Natural killer cell (primary cell): ENCODE measurements at regions not wholly inside any gene's neighbourhood (a gene's known extent, or its start where the extent isn't known, plus 50 kb on each side); places are given as distances from the start of the nearest gene placed in this dataset.

Experiments used
- ATAC-seq, 3 donors: fragments of 150-1000 bp in 2 of 3; fragments of 200-7000 bp in 1 of 3; cut with Tn5 transposase; 1 replicate in 1 of 3; 2 replicates in 2 of 3; pipeline ENCODE4 v1.10.0; 2021; ENCODE audit warnings: mild to moderate bottlenecking in 2 of 3, moderate library complexity in 2 of 3
- DNase-seq, 2 donors: peaks; one replicate each; pipeline versions ENCODE4 v3.0.0 to v3.0.0-alpha.2; 2013 to 2021; ENCODE audit warnings: mixed read lengths in 1 of 2
- H3K27ac ChIP-seq: one replicate; pipeline ENCODE4 v1.5.1; 2013; ENCODE audit warnings: mild to moderate bottlenecking, low read length
- H3K27me3 ChIP-seq: one replicate; pipeline ENCODE4 v1.6.1; 2013; ENCODE audit warnings: low read length; ENCODE audit not compliant: control insufficient read depth, insufficient read depth
- H3K36me3 ChIP-seq: one replicate; pipeline ENCODE4 v1.6.1; 2013; ENCODE audit warnings: low read length; ENCODE audit not compliant: control insufficient read depth, insufficient read depth
- H3K4me1 ChIP-seq: one replicate; pipeline ENCODE4 v1.6.1; 2013; ENCODE audit warnings: low read length; ENCODE audit not compliant: control insufficient read depth, insufficient read depth
- H3K4me3 ChIP-seq: one replicate; pipeline ENCODE4 v1.5.1; 2013; ENCODE audit warnings: low read length
- H3K9me3 ChIP-seq: one replicate; pipeline ENCODE4 v1.6.1; 2013; ENCODE audit warnings: low read length; ENCODE audit not compliant: control insufficient read depth, insufficient read depth
- H3K27ac Mint-ChIP-seq, 2 donors: one replicate each; pipeline ENCODE4 v1.8.0; 2022; ENCODE audit warnings: mild to moderate bottlenecking in 2 of 2, mixed read lengths in 2 of 2, moderate library complexity in 1 of 2
- H3K27me3 Mint-ChIP-seq, 2 donors: one replicate each; pipeline ENCODE4 v1.8.0; 2022; ENCODE audit warnings: low read depth in 2 of 2, mixed read lengths in 2 of 2
- H3K36me3 Mint-ChIP-seq: one replicate; pipeline ENCODE4 v1.8.0; 2022; ENCODE audit warnings: mixed read lengths
- H3K4me1 Mint-ChIP-seq, 2 donors: one replicate each; pipeline ENCODE4 v1.8.0; 2022; ENCODE audit warnings: mixed read lengths in 2 of 2
- H3K4me3 Mint-ChIP-seq: one replicate; pipeline ENCODE4 v1.8.0; 2022; ENCODE audit warnings: mild to moderate bottlenecking, moderate library complexity, mixed read lengths
- H3K9me3 Mint-ChIP-seq, 2 donors: one replicate each; pipeline ENCODE4 v1.8.0; 2022; ENCODE audit warnings: mixed read lengths in 2 of 2
- whole genome bisulfite sequencing: methylation state at CpG from one replicate; pipeline ENCODE4 v1.1.7; 2013; ENCODE audit warnings: missing lambda C conversion rate; ENCODE audit not compliant: insufficient coverage; 5-methylcytosine and 5-hydroxymethylcytosine counted together
- intact Hi-C: fragments of 100-400 bp; cut with micrococcal nuclease; formaldehyde crosslinking; loops from one replicate; pipeline ENCODE4 v1.14.2; 2022
- TF ChIP-seq, protein P1 (sequence below): fragments of 200-600 bp; IDR thresholded peaks from one replicate; pipeline ENCODE4 v1.8.0; 2022; ENCODE audit warnings: antibody characterized with exemption

DNA sequence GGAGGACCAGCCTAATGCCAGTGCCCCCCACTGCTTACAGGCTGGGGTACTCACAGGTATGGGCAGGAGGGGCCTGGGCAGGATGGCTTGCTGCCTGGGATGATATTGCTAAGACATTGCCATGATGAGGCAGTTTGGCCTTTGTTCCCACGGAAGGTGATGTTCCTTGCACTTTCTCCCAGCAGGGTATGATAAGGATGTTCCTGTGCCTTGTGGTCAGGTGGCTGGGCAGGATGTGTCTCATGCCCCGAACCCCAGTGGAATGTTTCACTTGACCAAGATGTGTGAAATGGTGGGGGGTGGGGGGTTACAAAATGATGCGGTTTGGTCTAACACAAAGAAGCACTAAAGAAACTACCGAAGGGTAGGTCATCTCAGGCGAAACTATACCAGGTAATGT lies 337.8 kb upstream of the ZFHX3 start:
- no peak overlapping the region for H3K27ac Mint-ChIP-seq
- DNase-seq (no peak), ATAC-seq (no peak)
- no peaks in the 10 kb centered on the region for H3K36me3 ChIP-seq
- H3K27ac ChIP-seq = no peak overlapping the region
- H3K4me1 ChIP-seq = no peaks in the 10 kb centered on the region
- TF ChIP-seq, protein P1, sequence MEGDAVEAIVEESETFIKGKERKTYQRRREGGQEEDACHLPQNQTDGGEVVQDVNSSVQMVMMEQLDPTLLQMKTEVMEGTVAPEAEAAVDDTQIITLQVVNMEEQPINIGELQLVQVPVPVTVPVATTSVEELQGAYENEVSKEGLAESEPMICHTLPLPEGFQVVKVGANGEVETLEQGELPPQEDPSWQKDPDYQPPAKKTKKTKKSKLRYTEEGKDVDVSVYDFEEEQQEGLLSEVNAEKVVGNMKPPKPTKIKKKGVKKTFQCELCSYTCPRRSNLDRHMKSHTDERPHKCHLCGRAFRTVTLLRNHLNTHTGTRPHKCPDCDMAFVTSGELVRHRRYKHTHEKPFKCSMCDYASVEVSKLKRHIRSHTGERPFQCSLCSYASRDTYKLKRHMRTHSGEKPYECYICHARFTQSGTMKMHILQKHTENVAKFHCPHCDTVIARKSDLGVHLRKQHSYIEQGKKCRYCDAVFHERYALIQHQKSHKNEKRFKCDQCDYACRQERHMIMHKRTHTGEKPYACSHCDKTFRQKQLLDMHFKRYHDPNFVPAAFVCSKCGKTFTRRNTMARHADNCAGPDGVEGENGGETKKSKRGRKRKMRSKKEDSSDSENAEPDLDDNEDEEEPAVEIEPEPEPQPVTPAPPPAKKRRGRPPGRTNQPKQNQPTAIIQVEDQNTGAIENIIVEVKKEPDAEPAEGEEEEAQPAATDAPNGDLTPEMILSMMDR = no peak
- no peaks in the 10 kb centered on the region for H3K27me3 ChIP-seq
- H3K36me3 Mint-ChIP-seq = no peaks in the 10 kb centered on the region
- no peaks in the 10 kb centered on the region for H3K4me1 Mint-ChIP-seq
- no peak overlapping the region for H3K4me3 ChIP-seq
- no peaks in the 10 kb centered on the region for H3K9me3 ChIP-seq
- intact Hi-C loops = no loop called here
- WGBS = 91% methylated on average over 5 of the region's 5 CpGs
- no peak overlapping the region for H3K4me3 Mint-ChIP-seq
- H3K9me3 Mint-ChIP-seq = no peaks in the 10 kb centered on the region
- H3K27me3 Mint-ChIP-seq = no peaks in the 10 kb centered on the region

DNA sequence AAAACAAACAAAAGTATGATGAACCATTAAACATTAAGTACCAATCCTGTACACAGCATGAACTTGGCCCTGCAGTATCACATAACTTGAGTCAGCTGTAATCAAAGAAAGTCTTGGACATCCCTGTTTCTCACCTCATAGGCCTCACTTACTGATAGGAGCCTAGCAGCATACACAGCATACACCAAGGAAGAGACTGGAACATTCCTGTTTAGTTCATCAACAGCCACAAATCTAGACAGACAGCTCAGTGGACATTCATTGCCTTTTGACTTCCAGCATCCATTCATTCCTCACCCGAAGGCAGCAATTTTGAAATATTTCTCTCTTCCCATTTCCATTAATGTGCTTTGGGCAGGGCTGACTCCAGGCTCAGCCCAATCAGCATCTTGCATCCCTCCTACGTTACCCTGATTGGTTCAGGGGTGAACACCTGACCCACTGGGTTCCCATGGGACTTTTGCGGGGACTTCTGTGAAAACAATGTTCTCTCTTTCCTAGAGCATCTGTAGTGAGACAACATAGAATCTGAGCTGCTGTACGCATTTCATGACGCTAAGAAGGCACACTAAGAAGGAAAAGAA lies 336.7 kb upstream of the ZFHX3 start:
- DNase-seq (no peak), ATAC-seq (no peak)
- Histone ChIP-seq H3K27me3 (no peaks in the 10 kb centered on the region), H3K9me3 (no peaks in the 10 kb centered on the region), H3K36me3 (no peaks in the 10 kb centered on the region), H3K27ac (no peak overlapping the region), H3K4me3 (no peak overlapping the region), H3K4me1 (no peaks in the 10 kb centered on the region)
- Mint-ChIP-seq H3K27ac (no peak overlapping the region), H3K27me3 (peaks cover 0 to 5% of the 10 kb centered on the region in 2 donors), H3K4me3 (no peak overlapping the region), H3K9me3 (no peaks in the 10 kb centered on the region), H3K4me1 (no peaks in the 10 kb centered on the region), H3K36me3 (no peaks in the 10 kb centered on the region)
- TF ChIP-seq, protein P1 = no peak
- 91% methylated on average over 5 of the region's 5 CpGs for WGBS
- intact Hi-C loops = no loop called here

DNA sequence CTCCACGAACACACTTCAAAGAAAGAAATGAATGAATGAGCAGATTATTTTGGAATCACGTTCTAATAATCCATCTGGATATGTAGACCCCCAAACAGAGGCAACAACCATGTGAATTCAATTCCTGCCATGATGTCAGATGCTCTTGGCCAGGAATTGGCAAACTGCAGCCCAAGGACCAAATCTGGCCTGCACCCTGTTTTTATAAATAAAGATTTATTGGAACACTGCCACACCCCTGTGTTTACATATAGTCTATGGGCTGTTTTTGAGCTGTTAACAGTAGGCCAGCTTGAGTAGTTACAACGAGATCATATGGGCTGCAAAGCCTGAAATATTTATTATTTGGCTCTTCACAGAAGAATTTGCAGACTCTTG lies 336.0 kb upstream of the ZFHX3 start:
- Histone ChIP-seq H3K27me3 (no peaks in the 10 kb centered on the region), H3K9me3 (no peaks in the 10 kb centered on the region), H3K4me1 (no peaks in the 10 kb centered on the region), H3K27ac (no peak overlapping the region), H3K4me3 (no peak overlapping the region), H3K36me3 (no peaks in the 10 kb centered on the region)
- no peaks in the 10 kb centered on the region for H3K4me1 Mint-ChIP-seq
- TF ChIP-seq, protein P1 = no peak
- 67% methylated on average over 3 of the region's 3 CpGs for WGBS
- DNase-seq = no peak
- no peak overlapping the region for H3K4me3 Mint-ChIP-seq
- no peak for ATAC-seq
- peaks cover 0 to 7% of the 10 kb centered on the region in 2 donors for H3K27me3 Mint-ChIP-seq
- no peak overlapping the region for H3K27ac Mint-ChIP-seq
- H3K9me3 Mint-ChIP-seq = no peaks in the 10 kb centered on the region
- intact Hi-C loops = no loop called here
- H3K36me3 Mint-ChIP-seq = no peaks in the 10 kb centered on the region
